ENCODE measurements at regions not wholly inside any gene's neighbourhood (a gene's known extent, or its start where the extent isn't known, plus 50 kb on each side); places are given as distances from the start of the nearest gene placed in this dataset.

DNA sequence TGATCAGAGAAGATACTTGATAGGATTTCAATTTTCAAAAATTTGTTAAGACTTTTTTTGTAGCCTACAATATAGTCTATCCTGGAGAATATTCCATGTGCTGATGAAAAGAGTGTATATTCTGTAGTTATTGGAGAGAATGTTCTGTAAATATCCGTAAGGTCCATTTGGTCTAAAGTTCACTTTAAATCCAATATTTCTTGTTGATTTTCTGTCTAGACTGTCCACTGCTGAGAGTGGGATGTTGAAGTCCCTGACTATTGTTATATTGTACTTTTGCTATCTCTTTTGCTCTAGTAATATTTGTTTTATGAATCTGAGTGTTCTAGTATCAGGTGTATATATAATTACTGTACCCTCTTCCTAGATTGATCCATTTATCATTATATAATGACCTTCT, 406.2 kb upstream of the CNTN4 start:
- TF ChIP-seq, protein P1, sequence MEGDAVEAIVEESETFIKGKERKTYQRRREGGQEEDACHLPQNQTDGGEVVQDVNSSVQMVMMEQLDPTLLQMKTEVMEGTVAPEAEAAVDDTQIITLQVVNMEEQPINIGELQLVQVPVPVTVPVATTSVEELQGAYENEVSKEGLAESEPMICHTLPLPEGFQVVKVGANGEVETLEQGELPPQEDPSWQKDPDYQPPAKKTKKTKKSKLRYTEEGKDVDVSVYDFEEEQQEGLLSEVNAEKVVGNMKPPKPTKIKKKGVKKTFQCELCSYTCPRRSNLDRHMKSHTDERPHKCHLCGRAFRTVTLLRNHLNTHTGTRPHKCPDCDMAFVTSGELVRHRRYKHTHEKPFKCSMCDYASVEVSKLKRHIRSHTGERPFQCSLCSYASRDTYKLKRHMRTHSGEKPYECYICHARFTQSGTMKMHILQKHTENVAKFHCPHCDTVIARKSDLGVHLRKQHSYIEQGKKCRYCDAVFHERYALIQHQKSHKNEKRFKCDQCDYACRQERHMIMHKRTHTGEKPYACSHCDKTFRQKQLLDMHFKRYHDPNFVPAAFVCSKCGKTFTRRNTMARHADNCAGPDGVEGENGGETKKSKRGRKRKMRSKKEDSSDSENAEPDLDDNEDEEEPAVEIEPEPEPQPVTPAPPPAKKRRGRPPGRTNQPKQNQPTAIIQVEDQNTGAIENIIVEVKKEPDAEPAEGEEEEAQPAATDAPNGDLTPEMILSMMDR (conservative IDR thresholded peaks at IDR 0.05; ENCODE audit: low read length): no peak
- TF ChIP-seq EZH2phosphoT487 (IDR thresholded peaks at IDR 0.05; ENCODE audit: borderline replicate concordance): no peak

All from Loucy (cell line).